MM.1S (cell line): ENCODE measurements at regions not wholly inside any gene's neighbourhood (a gene's known extent, or its start where the extent isn't known, plus 50 kb on each side); places are given as distances from the start of the nearest gene placed in this dataset.

ENCODE experiments used
- CTCF ChIP-seq: fragments of 300-600 bp; sonication (generic); IDR thresholded peaks from 2 replicates; pipeline ENCODE4 v1.5.1; 2016; ENCODE audit warnings: antibody characterized with exemption, low read length, mixed read lengths
- EZH2 ChIP-seq: fragments of 300-600 bp; sonication (generic); optimal IDR thresholded peaks from 2 replicates; pipeline ENCODE3; 2017; ENCODE audit warnings: low read depth, mild to moderate bottlenecking, antibody characterized with exemption, low read length, mixed read lengths

GRCh38 chr18:41538751-41539150 lies 416.3 kb upstream of the PIK3C3 start:
- TF ChIP-seq CTCF (no peak), EZH2 (no peak)
